HG03045 (cell line): ENCODE measurements at regions not wholly inside any gene's neighbourhood (a gene's known extent, or its start where the extent isn't known, plus 50 kb on each side); places are given as distances from the start of the nearest gene placed in this dataset.
"Not testable (repeated sequence)": the region's sequence is repeated elsewhere in the genome, so short reads cannot be mapped to it uniquely, and the experiment has no call there.

Experiments used
- ATAC-seq: cut with Tn5 transposase; IDR thresholded peaks from one replicate; pipeline ENCODE4 v1.9.1; 2021; ENCODE audit warnings: mild to moderate bottlenecking, moderate library complexity; ENCODE audit not compliant: unreplicated experiment

GRCh38 chr15:69704229-69704628 is 251.6 kb downstream of the RPLP1 start:
- ATAC-seq, result no peak

GRCh38 chr15:69704700-69705099 is 252.1 kb downstream of the RPLP1 start:
- no peak for ATAC-seq

GRCh38 chr15:69706353-69707097 is 253.9 kb downstream of the RPLP1 start:
- ATAC-seq, result no peak

- not testable (repeated sequence) for ATAC-seq
These were observed 254.6 kb downstream of the RPLP1 start for GRCh38 chr15:69707241-69707640.

- ATAC-seq, result not testable (repeated sequence)
These were observed 256.0 kb downstream of the RPLP1 start for GRCh38 chr15:69708436-69709122.

- no peak for ATAC-seq
These were observed 260.4 kb downstream of the RPLP1 start for GRCh38 chr15:69712991-69713390.

GRCh38 chr15:69713726-69714559 is 261.3 kb downstream of the RPLP1 start:
- peak; percentile 78 for ATAC-seq

GRCh38 chr15:69715210-69715609 is 262.6 kb downstream of the RPLP1 start:
- no peak for ATAC-seq

- no peak for ATAC-seq
These were observed 265.8 kb downstream of the RPLP1 start for GRCh38 chr15:69718436-69718835.

- ATAC-seq, result no peak
These were observed 266.3 kb downstream of the RPLP1 start for GRCh38 chr15:69718916-69719315.

- ATAC-seq, result no peak
These were observed 267.1 kb downstream of the RPLP1 start for GRCh38 chr15:69719527-69720240.

- no peak for ATAC-seq
These were observed 267.9 kb downstream of the RPLP1 start for GRCh38 chr15:69720536-69720935.

GRCh38 chr15:69722924-69723323 is 270.3 kb downstream of the RPLP1 start:
- ATAC-seq, result no peak

GRCh38 chr15:69723404-69724096 is 270.9 kb downstream of the RPLP1 start:
- ATAC-seq, result no peak

GRCh38 chr15:69724333-69724732 is 271.7 kb downstream of the RPLP1 start:
- no peak for ATAC-seq

- no peak for ATAC-seq
These were observed 272.7 kb downstream of the RPLP1 start for GRCh38 chr15:69725275-69725674.

- no peak for ATAC-seq
These were observed 273.3 kb downstream of the RPLP1 start for GRCh38 chr15:69725957-69726356.

- no peak for ATAC-seq
These were observed 274.7 kb downstream of the RPLP1 start for GRCh38 chr15:69727121-69727924.

GRCh38 chr15:69729167-69729748 is 276.6 kb downstream of the RPLP1 start:
- no peak for ATAC-seq
